H1 (cell line): ENCODE measurements at regions not wholly inside any gene's neighbourhood (a gene's known extent, or its start where the extent isn't known, plus 50 kb on each side); places are given as distances from the start of the nearest gene placed in this dataset.

ENCODE experiments used
- CTCF ChIA-PET: fragments of 300-600 bp; sonication (Branson Sonifier 250); formaldehyde crosslinking; loops from one replicate; lab custom pipeline; 2021; ENCODE audit not compliant: partially characterized antibody; lab: Charles Lee
- POLR2A ChIA-PET: fragments of 300-600 bp; sonication (Branson Sonifier 250); formaldehyde crosslinking; loops from one replicate; lab custom pipeline; 2021; ENCODE audit warnings: inconsistent platforms; ENCODE audit not compliant: partially characterized antibody; lab: Charles Lee
- DNase-seq, 2 experiments: peaks; one replicate each; pipeline versions ENCODE4 v3.0.0 to v3.0.0-alpha.2; 2010 to 2022; ENCODE audit warnings: low spot score in 2 of 2, low read depth in 1 of 2, mixed read lengths in 1 of 2
- FAIRE-seq: peaks from 2 replicates; lab custom pipeline; 2011; peaks lifted over from hg19 to GRCh38; lab: Jason Lieb, UNC
- H2AFZ ChIP-seq: 2 replicates; pipeline ENCODE4 v1.8.1; 2012; ENCODE audit warnings: low read length, inconsistent platforms
- H2AK5ac ChIP-seq: 2 replicates; pipeline ENCODE4 v1.6.1; 2013; ENCODE audit warnings: low read depth, low read length
- H2BK120ac ChIP-seq: replicated peaks from 2 replicates; pipeline ENCODE3; 2013; ENCODE audit warnings: low read depth, low read length, inconsistent platforms
- H2BK12ac ChIP-seq: 2 replicates; pipeline ENCODE4 v1.6.1; 2013; ENCODE audit warnings: low read depth, low read length
- H2BK15ac ChIP-seq: 2 replicates; pipeline ENCODE4 v1.6.1; 2013; ENCODE audit warnings: low read length
- H2BK20ac ChIP-seq: 2 replicates; pipeline ENCODE4 v1.6.1; 2013; ENCODE audit warnings: low read length
- H2BK5ac ChIP-seq: 2 replicates; pipeline ENCODE4 v1.6.1; 2013; ENCODE audit warnings: low read depth, low read length
- H3K14ac ChIP-seq: 2 replicates; pipeline ENCODE4 v1.6.1; 2013; ENCODE audit warnings: inconsistent platforms; ENCODE audit not compliant: insufficient read length
- H3K18ac ChIP-seq: 2 replicates; pipeline ENCODE4 v1.6.1; 2013; ENCODE audit warnings: low read length; ENCODE audit errors: extremely low read depth
- H3K23ac ChIP-seq: 2 replicates; pipeline ENCODE4 v1.6.1; 2013; ENCODE audit warnings: inconsistent platforms; ENCODE audit not compliant: insufficient read length
- H3K23me2 ChIP-seq: 2 replicates; pipeline ENCODE4 v1.6.1; 2013; ENCODE audit warnings: low read depth, low read length
- H3K27ac ChIP-seq: 2 replicates; pipeline ENCODE4 v1.6.1; 2011; ENCODE audit warnings: low read depth, low read length, inconsistent platforms
- H3K27me3 ChIP-seq, 4 experiments: replicated peaks in 1 of 4; 1 replicate in 1 of 4; 2 replicates in 3 of 4; pipeline versions ENCODE4 v1.6.1 to v1.8.1; 2011 to 2013; ENCODE audit warnings: low read length in 3 of 4, mild to moderate bottlenecking in 3 of 4, inconsistent platforms in 2 of 4, mixed read lengths in 2 of 4, moderate library complexity in 1 of 4; ENCODE audit not compliant: control insufficient read depth in 3 of 4, insufficient read depth in 3 of 4; ENCODE audit errors: extremely low read depth in 1 of 4
- H3K36me3 ChIP-seq, 4 experiments: 2 replicates each; pipeline versions ENCODE4 v1.6.1 to v1.8.1; 2011 to 2013; ENCODE audit warnings: mild to moderate bottlenecking in 4 of 4, low read length in 3 of 4, moderate library complexity in 2 of 4, control low read depth in 1 of 4, inconsistent platforms in 1 of 4; ENCODE audit not compliant: insufficient read depth in 4 of 4, control insufficient read depth in 2 of 4
- H3K4ac ChIP-seq: replicated peaks from 2 replicates; pipeline ENCODE3; 2013; ENCODE audit warnings: low read length, low read depth, mixed read lengths, inconsistent platforms; ENCODE audit not compliant: insufficient read length
- H3K4me1 ChIP-seq, 4 experiments: replicated peaks in 1 of 4; 1 replicate in 1 of 4; 2 replicates in 3 of 4; pipeline versions ENCODE4 v1.6.1 to v1.8.1; 2011 to 2013; ENCODE audit warnings: low read length in 3 of 4, inconsistent platforms in 2 of 4, mixed read lengths in 1 of 4; ENCODE audit not compliant: insufficient read depth in 4 of 4, control insufficient read depth in 3 of 4
- H3K4me2 ChIP-seq, 2 experiments: 2 replicates each; pipeline versions ENCODE4 v1.6.1 to v1.8.1; 2011 to 2013; ENCODE audit warnings: low read depth in 2 of 2, low read length in 2 of 2, control low read depth in 1 of 2, inconsistent platforms in 1 of 2, mild to moderate bottlenecking in 1 of 2; ENCODE audit not compliant: insufficient read depth in 1 of 2
- H3K4me3 ChIP-seq, 4 experiments: fragments of 200-600, 300-600 bp in 1 of 4; sonication (generic), shearing (Covaris generic), sonication (Bioruptor Twin) in 1 of 4; 2 replicates each; pipeline versions ENCODE4 v1.5.1 to v1.8.1; 2011 to 2016; ENCODE audit warnings: low read length in 4 of 4, low read depth in 3 of 4, control low read depth in 2 of 4, inconsistent platforms in 2 of 4, mild to moderate bottlenecking in 2 of 4, mixed read lengths in 1 of 4, moderate library complexity in 1 of 4; ENCODE audit not compliant: insufficient read depth in 2 of 4; ENCODE audit errors: extremely low read depth in 1 of 4
- H3K56ac ChIP-seq: replicated peaks from 2 replicates; pipeline ENCODE3; 2013; ENCODE audit warnings: low read depth, mild to moderate bottlenecking, mixed read lengths, low read length, inconsistent platforms; ENCODE audit not compliant: insufficient read length
- H3K79me1 ChIP-seq: 2 replicates; pipeline ENCODE4 v1.6.1; 2013; ENCODE audit warnings: low read depth, low read length, control low read depth
- H3K79me2 ChIP-seq, 2 experiments: 2 replicates each; pipeline versions ENCODE4 v1.6.1 to v1.8.1; 2012 to 2013; ENCODE audit warnings: low read length in 2 of 2, mild to moderate bottlenecking in 2 of 2, inconsistent platforms in 1 of 2; ENCODE audit not compliant: insufficient read depth in 2 of 2, control insufficient read depth in 1 of 2
- H3K9ac ChIP-seq, 4 experiments: replicated peaks in 1 of 4; 1 replicate in 1 of 4; 2 replicates in 3 of 4; pipeline versions ENCODE4 v1.6.1 to v1.8.1; 2011 to 2013; ENCODE audit warnings: low read depth in 3 of 4, low read length in 3 of 4, control low read depth in 2 of 4, mild to moderate bottlenecking in 2 of 4, moderate library complexity in 2 of 4, inconsistent platforms in 1 of 4; ENCODE audit errors: extremely low read depth in 1 of 4
- H3K9me3 ChIP-seq, 2 experiments: 2 replicates each; pipeline versions ENCODE4 v1.6.1 to v1.8.1; 2012 to 2013; ENCODE audit warnings: mild to moderate bottlenecking in 2 of 2, moderate library complexity in 2 of 2, control low read depth in 1 of 2, inconsistent platforms in 1 of 2, low read depth in 1 of 2, low read length in 1 of 2, mixed read lengths in 1 of 2; ENCODE audit not compliant: insufficient read depth in 2 of 2
- H4K20me1 ChIP-seq, 2 experiments: replicated peaks in 1 of 2; 2 replicates each; pipeline versions ENCODE3 to v1.8.1; 2011 to 2013; ENCODE audit warnings: inconsistent platforms in 2 of 2, low read length in 2 of 2, mild to moderate bottlenecking in 1 of 2; ENCODE audit not compliant: insufficient read depth in 2 of 2, control insufficient read depth in 1 of 2
- H4K5ac ChIP-seq: 2 replicates; pipeline ENCODE4 v1.6.1; 2013; ENCODE audit warnings: low read length, low read depth, mixed read lengths, inconsistent platforms; ENCODE audit not compliant: insufficient read length
- H4K8ac ChIP-seq: 2 replicates; pipeline ENCODE4 v1.8.0; 2013; ENCODE audit warnings: mild to moderate bottlenecking, moderate library complexity, low read length, inconsistent platforms; ENCODE audit not compliant: insufficient read depth; ENCODE audit errors: extremely low read depth
- H4K91ac ChIP-seq: replicated peaks from 2 replicates; pipeline ENCODE3; 2013; ENCODE audit warnings: low read length, mixed read lengths, inconsistent platforms; ENCODE audit not compliant: insufficient read length
- MAFK ChIP-seq: IDR thresholded peaks from 2 replicates; pipeline ENCODE4 v1.6.1; 2012; ENCODE audit warnings: low read depth, mild to moderate bottlenecking, improper control_type of control experiment, low read length
- NANOG ChIP-seq: IDR thresholded peaks from 2 replicates; pipeline ENCODE4 v1.6.1; 2011; ENCODE audit warnings: low read length, low read depth, mild to moderate bottlenecking, inconsistent platforms; ENCODE audit not compliant: insufficient read depth, poor library complexity, severe bottlenecking
- NRF1 ChIP-seq: IDR thresholded peaks from 2 replicates; pipeline ENCODE4 v1.6.1; 2011; ENCODE audit warnings: mild to moderate bottlenecking, low read depth, low read length, improper control_type of control experiment
- SP2 ChIP-seq: IDR thresholded peaks from 2 replicates; pipeline ENCODE4 v1.6.1; 2012; ENCODE audit warnings: mild to moderate bottlenecking, low read length, inconsistent platforms
- TAF7 ChIP-seq: optimal IDR thresholded peaks from 2 replicates; pipeline ENCODE3; 2011; ENCODE audit warnings: low read depth, mild to moderate bottlenecking, inconsistent platforms, low read length, moderate library complexity, borderline replicate concordance
- WGBS, 2 experiments: shearing (Covaris generic) in 1 of 2; methylation state at CpG; one replicate each; pipeline versions ENCODE4 v1.1.6 to v1.1.7; 2013 to 2015; ENCODE audit warnings: low lambda C conversion rate in 2 of 2, mixed read lengths in 2 of 2, inconsistent platforms in 1 of 2, low coverage in 1 of 2, missing lambda C conversion rate in 1 of 2; ENCODE audit not compliant: insufficient replicate concordance in 2 of 2, insufficient coverage in 1 of 2, insufficient read length in 1 of 2; ENCODE audit errors: extremely low coverage in 1 of 2, missing lambda C conversion rate in 1 of 2; 5-methylcytosine and 5-hydroxymethylcytosine counted together

GRCh38 chr10:3685384-3685783 lies 99.6 kb downstream of the KLF6 start:
- no peak overlapping the region for H3K27ac ChIP-seq
- no peak overlapping the region for H3K9ac ChIP-seq
- H3K9me3 ChIP-seq: no peaks in the 10 kb centered on the region
- no peak overlapping the region for H3K23ac ChIP-seq
- TF ChIP-seq SP2 (no peak), MAFK (no peak), TAF7 (no peak), NANOG (no peak), NRF1 (no peak)
- no peak overlapping the region for H2BK5ac ChIP-seq
- no peak overlapping the region for H3K14ac ChIP-seq
- H4K5ac ChIP-seq: no peak overlapping the region
- FAIRE-seq (no peak), DNase-seq (no peak)
- no peak overlapping the region for H3K4me3 ChIP-seq
- no peaks in the 10 kb centered on the region for H4K20me1 ChIP-seq
- H2BK20ac ChIP-seq: no peak overlapping the region
- no peaks in the 10 kb centered on the region for H3K23me2 ChIP-seq
- no peaks in the 10 kb centered on the region for H3K36me3 ChIP-seq
- H3K79me2 ChIP-seq: no peaks in the 10 kb centered on the region
- no peak overlapping the region for H2BK15ac ChIP-seq
- H4K91ac ChIP-seq: no peak overlapping the region
- H3K56ac ChIP-seq: no peak overlapping the region
- ChIA-PET POLR2A (interaction anchor here (1.5 kb wide), 1 partner anchor 14 kb away, joined by 3 read pairs; no protein-coding TSS in a partner anchor), CTCF (no interaction called here)
- no peaks in the 10 kb centered on the region for H3K79me1 ChIP-seq
- no peak overlapping the region for H3K18ac ChIP-seq
- no peak overlapping the region for H2AFZ ChIP-seq
- H2BK12ac ChIP-seq: no peak overlapping the region
- H4K8ac ChIP-seq: no peak overlapping the region
- H3K4ac ChIP-seq: no peak overlapping the region
- no peak overlapping the region for H2BK120ac ChIP-seq
- no peak overlapping the region for H3K4me2 ChIP-seq
- H3K27me3 ChIP-seq: no peaks in the 10 kb centered on the region
- H3K4me1 ChIP-seq: no peaks in the 10 kb centered on the region
- WGBS, 2 experiments: 79% methylated on average over 3 of the region's 3 CpGs; no CpG with 5 or more reads in 1 of the 2 experiments
- H2AK5ac ChIP-seq: no peak overlapping the region
